ENCODE measurements at regions not wholly inside any gene's neighbourhood (a gene's known extent, or its start where the extent isn't known, plus 50 kb on each side); places are given as distances from the start of the nearest gene placed in this dataset.

DNA sequence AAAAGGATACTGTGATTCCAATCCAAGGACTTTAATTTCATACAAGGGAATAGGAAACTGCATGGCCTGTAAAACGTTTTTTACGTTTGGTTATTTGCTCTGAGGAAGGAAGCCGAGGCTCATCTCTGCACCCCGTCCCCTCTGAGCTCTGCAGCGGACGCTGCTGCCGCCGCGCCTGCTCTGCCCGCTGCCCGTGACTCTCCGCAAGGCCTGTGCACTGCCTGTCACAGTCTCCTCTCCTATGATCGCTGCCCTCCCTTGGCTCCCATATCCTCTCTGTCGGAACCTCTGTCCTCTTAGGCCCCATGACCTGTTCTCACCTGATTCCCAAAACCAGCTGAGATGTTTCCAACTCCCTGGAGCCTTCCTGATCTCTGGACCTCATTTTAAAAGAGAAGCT, 320.3 kb upstream of the ZNF32 start:
- Histone ChIP-seq H2AK5ac (ENCODE audit: low read depth, low read length) (no peak overlapping the region), H3K23ac (ENCODE audit: insufficient read length) (no peak overlapping the region), H2BK20ac (ENCODE audit: low read length) (no peak overlapping the region), H3K4me1 (replicated peaks in 1 of 4; ENCODE audit: control insufficient read depth in 3 of 4, insufficient read depth in 4 of 4, low read length in 3 of 4) (no peaks in the 10 kb centered on the region), H2BK15ac (ENCODE audit: low read length) (no peak overlapping the region), H3K4me2 (ENCODE audit: insufficient read depth in 1 of 2, low read depth in 2 of 2, low read length in 2 of 2) (no peak overlapping the region), H3K9me3 (ENCODE audit: insufficient read depth in 2 of 2, low read depth in 1 of 2, low read length in 1 of 2) (no peaks in the 10 kb centered on the region), H3K56ac (replicated peaks; ENCODE audit: insufficient read length, low read depth, low read length) (no peak overlapping the region), H3K4me3 (ENCODE audit: extremely low read depth in 1 of 4, insufficient read depth in 2 of 4, low read depth in 3 of 4, low read length in 4 of 4) (no peak overlapping the region), H4K91ac (replicated peaks; ENCODE audit: insufficient read length, low read length) (no peak overlapping the region), H3K79me2 (ENCODE audit: control insufficient read depth in 1 of 2, insufficient read depth in 2 of 2, low read length in 2 of 2) (no peaks in the 10 kb centered on the region), H3K27ac (ENCODE audit: low read depth, low read length) (no peak overlapping the region), H2BK120ac (replicated peaks; ENCODE audit: low read depth, low read length) (no peak overlapping the region), H3K4ac (replicated peaks; ENCODE audit: insufficient read length, low read depth, low read length) (no peak overlapping the region), H3K23me2 (ENCODE audit: low read depth, low read length) (no peaks in the 10 kb centered on the region), H3K36me3 (ENCODE audit: control insufficient read depth in 2 of 4, insufficient read depth in 4 of 4, low read length in 3 of 4) (no peaks in the 10 kb centered on the region; a peak in 1 of 8 replicates), H2BK5ac (ENCODE audit: low read depth, low read length) (no peak overlapping the region), H4K8ac (ENCODE audit: extremely low read depth, insufficient read depth, low read length) (no peak overlapping the region), H3K14ac (ENCODE audit: insufficient read length) (no peak overlapping the region), H3K79me1 (ENCODE audit: low read depth, low read length) (no peaks in the 10 kb centered on the region), H4K5ac (ENCODE audit: insufficient read length, low read depth, low read length) (no peak overlapping the region), H3K27me3 (replicated peaks in 1 of 4; ENCODE audit: control insufficient read depth in 3 of 4, extremely low read depth in 1 of 4, insufficient read depth in 3 of 4, low read length in 3 of 4) (no peaks in the 10 kb centered on the region), H4K20me1 (replicated peaks in 1 of 2; ENCODE audit: control insufficient read depth in 1 of 2, insufficient read depth in 2 of 2, low read length in 2 of 2) (no peaks in the 10 kb centered on the region), H3K18ac (ENCODE audit: extremely low read depth, low read length) (no peak overlapping the region), H3K9ac (replicated peaks in 1 of 4; ENCODE audit: extremely low read depth in 1 of 4, low read depth in 3 of 4, low read length in 3 of 4) (no peak overlapping the region), H2BK12ac (ENCODE audit: low read depth, low read length) (no peak overlapping the region), H2AFZ (ENCODE audit: low read length) (no peak overlapping the region)
- POLR2A ChIA-PET (ENCODE audit: partially characterized antibody): no interaction called here
- 88% methylated on average over 14 of the region's 14 CpGs; no CpG with 5 or more reads in 1 of the 2 experiments for WGBS, 2 experiments (ENCODE audit: extremely low coverage in 1 of 2, insufficient coverage in 1 of 2, insufficient read length in 1 of 2, insufficient replicate concordance in 2 of 2, low coverage in 1 of 2, low lambda C conversion rate in 2 of 2, missing lambda C conversion rate in 1 of 2)
- no peak for FAIRE-seq
- no peak for DNase-seq (ENCODE audit: low read depth in 1 of 2, low spot score in 2 of 2)
- CTCF ChIA-PET (ENCODE audit: partially characterized antibody): no interaction called here
- no peak for TF ChIP-seq JUND (IDR thresholded peaks at IDR 0.05; ENCODE audit: low read length)
- no peak for TF ChIP-seq SAP30 (IDR thresholded peaks at IDR 0.05; ENCODE audit: insufficient read depth, insufficient replicate concordance, low read length)
- no peak for TF ChIP-seq HDAC2 (IDR thresholded peaks at IDR 0.05; ENCODE audit: borderline replicate concordance in 1 of 2, low read depth in 2 of 2, low read length in 2 of 2)
- TF ChIP-seq, protein P1, sequence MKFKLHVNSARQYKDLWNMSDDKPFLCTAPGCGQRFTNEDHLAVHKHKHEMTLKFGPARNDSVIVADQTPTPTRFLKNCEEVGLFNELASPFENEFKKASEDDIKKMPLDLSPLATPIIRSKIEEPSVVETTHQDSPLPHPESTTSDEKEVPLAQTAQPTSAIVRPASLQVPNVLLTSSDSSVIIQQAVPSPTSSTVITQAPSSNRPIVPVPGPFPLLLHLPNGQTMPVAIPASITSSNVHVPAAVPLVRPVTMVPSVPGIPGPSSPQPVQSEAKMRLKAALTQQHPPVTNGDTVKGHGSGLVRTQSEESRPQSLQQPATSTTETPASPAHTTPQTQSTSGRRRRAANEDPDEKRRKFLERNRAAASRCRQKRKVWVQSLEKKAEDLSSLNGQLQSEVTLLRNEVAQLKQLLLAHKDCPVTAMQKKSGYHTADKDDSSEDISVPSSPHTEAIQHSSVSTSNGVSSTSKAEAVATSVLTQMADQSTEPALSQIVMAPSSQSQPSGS (IDR thresholded peaks at IDR 0.05; ENCODE audit: low read length): no peak
- TF ChIP-seq BRCA1 (IDR thresholded peaks at IDR 0.05; ENCODE audit: low read depth, low read length): no peak
- TF ChIP-seq PHF8 (conservative IDR thresholded peaks at IDR 0.05; ENCODE audit: low read depth, low read length): no peak

Data from H1 (cell line).